Fibroblast of lung (primary cell): ENCODE measurements at regions not wholly inside any gene's neighbourhood (a gene's known extent, or its start where the extent isn't known, plus 50 kb on each side); places are given as distances from the start of the nearest gene placed in this dataset.

ENCODE experiments used
- EZH2 ChIP-seq: IDR thresholded peaks from 2 replicates; pipeline ENCODE4 v1.5.1; 2012; ENCODE audit warnings: low read length, control low read depth, mild to moderate bottlenecking; ENCODE audit errors: missing control alignments
- TF ChIP-seq, protein P1 (sequence below), 2 donors: IDR thresholded peaks in 1 of 2; conservative IDR thresholded peaks in 1 of 2; 1 replicate in 1 of 2; 2 replicates in 1 of 2; pipeline ENCODE4 v1.5.1; 2011 to 2012; ENCODE audit warnings: low read length in 2 of 2, control low read depth in 1 of 2, inconsistent platforms in 1 of 2, low read depth in 1 of 2, mild to moderate bottlenecking in 1 of 2

- TF ChIP-seq, protein P1, sequence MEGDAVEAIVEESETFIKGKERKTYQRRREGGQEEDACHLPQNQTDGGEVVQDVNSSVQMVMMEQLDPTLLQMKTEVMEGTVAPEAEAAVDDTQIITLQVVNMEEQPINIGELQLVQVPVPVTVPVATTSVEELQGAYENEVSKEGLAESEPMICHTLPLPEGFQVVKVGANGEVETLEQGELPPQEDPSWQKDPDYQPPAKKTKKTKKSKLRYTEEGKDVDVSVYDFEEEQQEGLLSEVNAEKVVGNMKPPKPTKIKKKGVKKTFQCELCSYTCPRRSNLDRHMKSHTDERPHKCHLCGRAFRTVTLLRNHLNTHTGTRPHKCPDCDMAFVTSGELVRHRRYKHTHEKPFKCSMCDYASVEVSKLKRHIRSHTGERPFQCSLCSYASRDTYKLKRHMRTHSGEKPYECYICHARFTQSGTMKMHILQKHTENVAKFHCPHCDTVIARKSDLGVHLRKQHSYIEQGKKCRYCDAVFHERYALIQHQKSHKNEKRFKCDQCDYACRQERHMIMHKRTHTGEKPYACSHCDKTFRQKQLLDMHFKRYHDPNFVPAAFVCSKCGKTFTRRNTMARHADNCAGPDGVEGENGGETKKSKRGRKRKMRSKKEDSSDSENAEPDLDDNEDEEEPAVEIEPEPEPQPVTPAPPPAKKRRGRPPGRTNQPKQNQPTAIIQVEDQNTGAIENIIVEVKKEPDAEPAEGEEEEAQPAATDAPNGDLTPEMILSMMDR (conservative IDR thresholded peaks at IDR 0.05 in 1 of 2, IDR thresholded peaks at IDR 0.05 in 1 of 2; ENCODE audit: low read depth in 1 of 2, low read length in 2 of 2): no peak
- no peak for TF ChIP-seq EZH2
These were observed 188.5 kb upstream of the E2F8 start for GRCh38 chr11:19429108-19429760.
